H1 (cell line): ENCODE measurements at regions not wholly inside any gene's neighbourhood (a gene's known extent, or its start where the extent isn't known, plus 50 kb on each side); places are given as distances from the start of the nearest gene placed in this dataset.

Experiments used
- CTCF ChIA-PET: fragments of 300-600 bp; sonication (Branson Sonifier 250); formaldehyde crosslinking; loops from one replicate; lab custom pipeline; 2021; ENCODE audit not compliant: partially characterized antibody; lab: Charles Lee
- POLR2A ChIA-PET: fragments of 300-600 bp; sonication (Branson Sonifier 250); formaldehyde crosslinking; loops from one replicate; lab custom pipeline; 2021; ENCODE audit warnings: inconsistent platforms; ENCODE audit not compliant: partially characterized antibody; lab: Charles Lee
- DNase-seq, 2 experiments: peaks; one replicate each; pipeline versions ENCODE4 v3.0.0 to v3.0.0-alpha.2; 2010 to 2022; ENCODE audit warnings: low spot score in 2 of 2, low read depth in 1 of 2, mixed read lengths in 1 of 2
- FAIRE-seq: peaks from 2 replicates; lab custom pipeline; 2011; peaks lifted over from hg19 to GRCh38; lab: Jason Lieb, UNC
- H2AFZ ChIP-seq: 2 replicates; pipeline ENCODE4 v1.8.1; 2012; ENCODE audit warnings: low read length, inconsistent platforms
- H2AK5ac ChIP-seq: 2 replicates; pipeline ENCODE4 v1.6.1; 2013; ENCODE audit warnings: low read depth, low read length
- H2BK120ac ChIP-seq: replicated peaks from 2 replicates; pipeline ENCODE3; 2013; ENCODE audit warnings: low read depth, low read length, inconsistent platforms
- H2BK12ac ChIP-seq: 2 replicates; pipeline ENCODE4 v1.6.1; 2013; ENCODE audit warnings: low read depth, low read length
- H2BK15ac ChIP-seq: 2 replicates; pipeline ENCODE4 v1.6.1; 2013; ENCODE audit warnings: low read length
- H2BK20ac ChIP-seq: 2 replicates; pipeline ENCODE4 v1.6.1; 2013; ENCODE audit warnings: low read length
- H2BK5ac ChIP-seq: 2 replicates; pipeline ENCODE4 v1.6.1; 2013; ENCODE audit warnings: low read depth, low read length
- H3K14ac ChIP-seq: 2 replicates; pipeline ENCODE4 v1.6.1; 2013; ENCODE audit warnings: inconsistent platforms; ENCODE audit not compliant: insufficient read length
- H3K18ac ChIP-seq: 2 replicates; pipeline ENCODE4 v1.6.1; 2013; ENCODE audit warnings: low read length; ENCODE audit errors: extremely low read depth
- H3K23ac ChIP-seq: 2 replicates; pipeline ENCODE4 v1.6.1; 2013; ENCODE audit warnings: inconsistent platforms; ENCODE audit not compliant: insufficient read length
- H3K23me2 ChIP-seq: 2 replicates; pipeline ENCODE4 v1.6.1; 2013; ENCODE audit warnings: low read depth, low read length
- H3K27ac ChIP-seq: 2 replicates; pipeline ENCODE4 v1.6.1; 2011; ENCODE audit warnings: low read depth, low read length, inconsistent platforms
- H3K27me3 ChIP-seq, 4 experiments: replicated peaks in 1 of 4; 1 replicate in 1 of 4; 2 replicates in 3 of 4; pipeline versions ENCODE4 v1.6.1 to v1.8.1; 2011 to 2013; ENCODE audit warnings: low read length in 3 of 4, mild to moderate bottlenecking in 3 of 4, inconsistent platforms in 2 of 4, mixed read lengths in 2 of 4, moderate library complexity in 1 of 4; ENCODE audit not compliant: control insufficient read depth in 3 of 4, insufficient read depth in 3 of 4; ENCODE audit errors: extremely low read depth in 1 of 4
- H3K36me3 ChIP-seq, 4 experiments: 2 replicates each; pipeline versions ENCODE4 v1.6.1 to v1.8.1; 2011 to 2013; ENCODE audit warnings: mild to moderate bottlenecking in 4 of 4, low read length in 3 of 4, moderate library complexity in 2 of 4, control low read depth in 1 of 4, inconsistent platforms in 1 of 4; ENCODE audit not compliant: insufficient read depth in 4 of 4, control insufficient read depth in 2 of 4
- H3K4ac ChIP-seq: replicated peaks from 2 replicates; pipeline ENCODE3; 2013; ENCODE audit warnings: low read length, low read depth, mixed read lengths, inconsistent platforms; ENCODE audit not compliant: insufficient read length
- H3K4me1 ChIP-seq, 4 experiments: replicated peaks in 1 of 4; 1 replicate in 1 of 4; 2 replicates in 3 of 4; pipeline versions ENCODE4 v1.6.1 to v1.8.1; 2011 to 2013; ENCODE audit warnings: low read length in 3 of 4, inconsistent platforms in 2 of 4, mixed read lengths in 1 of 4; ENCODE audit not compliant: insufficient read depth in 4 of 4, control insufficient read depth in 3 of 4
- H3K4me2 ChIP-seq, 2 experiments: 2 replicates each; pipeline versions ENCODE4 v1.6.1 to v1.8.1; 2011 to 2013; ENCODE audit warnings: low read depth in 2 of 2, low read length in 2 of 2, control low read depth in 1 of 2, inconsistent platforms in 1 of 2, mild to moderate bottlenecking in 1 of 2; ENCODE audit not compliant: insufficient read depth in 1 of 2
- H3K4me3 ChIP-seq, 4 experiments: fragments of 200-600, 300-600 bp in 1 of 4; sonication (generic), shearing (Covaris generic), sonication (Bioruptor Twin) in 1 of 4; 2 replicates each; pipeline versions ENCODE4 v1.5.1 to v1.8.1; 2011 to 2016; ENCODE audit warnings: low read length in 4 of 4, low read depth in 3 of 4, control low read depth in 2 of 4, inconsistent platforms in 2 of 4, mild to moderate bottlenecking in 2 of 4, mixed read lengths in 1 of 4, moderate library complexity in 1 of 4; ENCODE audit not compliant: insufficient read depth in 2 of 4; ENCODE audit errors: extremely low read depth in 1 of 4
- H3K56ac ChIP-seq: replicated peaks from 2 replicates; pipeline ENCODE3; 2013; ENCODE audit warnings: low read depth, mild to moderate bottlenecking, mixed read lengths, low read length, inconsistent platforms; ENCODE audit not compliant: insufficient read length
- H3K79me1 ChIP-seq: 2 replicates; pipeline ENCODE4 v1.6.1; 2013; ENCODE audit warnings: low read depth, low read length, control low read depth
- H3K79me2 ChIP-seq, 2 experiments: 2 replicates each; pipeline versions ENCODE4 v1.6.1 to v1.8.1; 2012 to 2013; ENCODE audit warnings: low read length in 2 of 2, mild to moderate bottlenecking in 2 of 2, inconsistent platforms in 1 of 2; ENCODE audit not compliant: insufficient read depth in 2 of 2, control insufficient read depth in 1 of 2
- H3K9ac ChIP-seq, 4 experiments: replicated peaks in 1 of 4; 1 replicate in 1 of 4; 2 replicates in 3 of 4; pipeline versions ENCODE4 v1.6.1 to v1.8.1; 2011 to 2013; ENCODE audit warnings: low read depth in 3 of 4, low read length in 3 of 4, control low read depth in 2 of 4, mild to moderate bottlenecking in 2 of 4, moderate library complexity in 2 of 4, inconsistent platforms in 1 of 4; ENCODE audit errors: extremely low read depth in 1 of 4
- H3K9me3 ChIP-seq, 2 experiments: 2 replicates each; pipeline versions ENCODE4 v1.6.1 to v1.8.1; 2012 to 2013; ENCODE audit warnings: mild to moderate bottlenecking in 2 of 2, moderate library complexity in 2 of 2, control low read depth in 1 of 2, inconsistent platforms in 1 of 2, low read depth in 1 of 2, low read length in 1 of 2, mixed read lengths in 1 of 2; ENCODE audit not compliant: insufficient read depth in 2 of 2
- H4K20me1 ChIP-seq, 2 experiments: replicated peaks in 1 of 2; 2 replicates each; pipeline versions ENCODE3 to v1.8.1; 2011 to 2013; ENCODE audit warnings: inconsistent platforms in 2 of 2, low read length in 2 of 2, mild to moderate bottlenecking in 1 of 2; ENCODE audit not compliant: insufficient read depth in 2 of 2, control insufficient read depth in 1 of 2
- H4K5ac ChIP-seq: 2 replicates; pipeline ENCODE4 v1.6.1; 2013; ENCODE audit warnings: low read length, low read depth, mixed read lengths, inconsistent platforms; ENCODE audit not compliant: insufficient read length
- H4K8ac ChIP-seq: 2 replicates; pipeline ENCODE4 v1.8.0; 2013; ENCODE audit warnings: mild to moderate bottlenecking, moderate library complexity, low read length, inconsistent platforms; ENCODE audit not compliant: insufficient read depth; ENCODE audit errors: extremely low read depth
- H4K91ac ChIP-seq: replicated peaks from 2 replicates; pipeline ENCODE3; 2013; ENCODE audit warnings: low read length, mixed read lengths, inconsistent platforms; ENCODE audit not compliant: insufficient read length
- CEBPB ChIP-seq: IDR thresholded peaks from 2 replicates; pipeline ENCODE4 v1.6.1; 2012; ENCODE audit warnings: low read depth, low read length
- EGR1 ChIP-seq: IDR thresholded peaks from 2 replicates; pipeline ENCODE4 v1.6.1; 2011; ENCODE audit warnings: low read depth, low read length, borderline replicate concordance
- EP300 ChIP-seq, 2 experiments: IDR thresholded peaks; 1 replicate in 1 of 2; 2 replicates in 1 of 2; pipeline ENCODE4 v1.6.1; 2011 to 2012; ENCODE audit warnings: low read depth in 2 of 2, low read length in 2 of 2, mild to moderate bottlenecking in 2 of 2, borderline replicate concordance in 1 of 2, inconsistent platforms in 1 of 2, moderate library complexity in 1 of 2
- HDAC2 ChIP-seq, 2 experiments: fragments of 300-600 bp in 1 of 2; sonication (generic) in 1 of 2; IDR thresholded peaks; 2 replicates each; pipeline ENCODE4 v1.6.1; 2011 to 2012; ENCODE audit warnings: low read depth in 2 of 2, low read length in 2 of 2, mild to moderate bottlenecking in 2 of 2, moderate library complexity in 2 of 2, borderline replicate concordance in 1 of 2, inconsistent platforms in 1 of 2
- JUND ChIP-seq: IDR thresholded peaks from 2 replicates; pipeline ENCODE4 v1.6.1; 2011; ENCODE audit warnings: mild to moderate bottlenecking, improper control_type of control experiment, low read length
- KDM4A ChIP-seq: IDR thresholded peaks from one replicate; pipeline ENCODE4 v1.7.1; 2012; ENCODE audit warnings: low read depth, mild to moderate bottlenecking, moderate library complexity, low read length, inconsistent platforms; ENCODE audit not compliant: severe bottlenecking
- NRF1 ChIP-seq: IDR thresholded peaks from 2 replicates; pipeline ENCODE4 v1.6.1; 2011; ENCODE audit warnings: mild to moderate bottlenecking, low read depth, low read length, improper control_type of control experiment
- POLR2A ChIP-seq, 2 experiments: IDR thresholded peaks; 1 replicate in 1 of 2; 2 replicates in 1 of 2; pipeline ENCODE4 v1.6.1; 2011; ENCODE audit warnings: low read depth in 2 of 2, low read length in 2 of 2, mild to moderate bottlenecking in 2 of 2; ENCODE audit errors: control extremely low read depth in 1 of 2
- POLR2AphosphoS5 ChIP-seq: IDR thresholded peaks from 2 replicates; pipeline ENCODE4 v1.6.1; 2011; ENCODE audit warnings: low read depth, low read length
- POU5F1 ChIP-seq: IDR thresholded peaks from 2 replicates; pipeline ENCODE4 v1.6.1; 2011; ENCODE audit warnings: low read depth, mild to moderate bottlenecking, low read length, moderate library complexity
- RXRA ChIP-seq: IDR thresholded peaks from 2 replicates; pipeline ENCODE4 v1.6.1; 2011; ENCODE audit warnings: low read depth, mild to moderate bottlenecking, low read length, moderate library complexity; ENCODE audit not compliant: insufficient read depth
- SP2 ChIP-seq: IDR thresholded peaks from 2 replicates; pipeline ENCODE4 v1.6.1; 2012; ENCODE audit warnings: mild to moderate bottlenecking, low read length, inconsistent platforms
- TBP ChIP-seq: IDR thresholded peaks from 2 replicates; pipeline ENCODE4 v1.6.1; 2011; ENCODE audit warnings: low read depth, low read length, improper control_type of control experiment
- TF ChIP-seq, protein P1 (sequence below): IDR thresholded peaks from 2 replicates; pipeline ENCODE4 v1.6.1; 2012; ENCODE audit warnings: inconsistent platforms

DNA sequence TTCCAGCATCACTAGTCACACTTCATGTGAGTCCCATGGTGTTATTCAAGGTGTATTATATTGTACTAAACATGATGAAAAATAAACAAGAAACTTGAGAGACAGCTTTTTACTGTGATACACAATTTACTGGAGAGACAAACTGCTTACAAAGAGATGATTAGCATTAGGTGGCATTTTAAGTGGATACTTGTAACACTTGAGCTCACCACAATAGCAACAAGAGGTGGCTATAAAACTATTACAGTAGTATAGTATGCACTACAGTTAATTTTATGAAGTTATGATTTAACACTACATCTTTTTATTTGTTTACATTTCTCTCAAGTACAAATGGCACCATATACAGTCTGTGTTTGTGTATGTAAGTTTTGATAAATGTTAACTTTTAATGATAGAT, 246.6 kb downstream of the PARM1 start:
- H4K5ac ChIP-seq, result no peak overlapping the region
- TF ChIP-seq, protein P1, sequence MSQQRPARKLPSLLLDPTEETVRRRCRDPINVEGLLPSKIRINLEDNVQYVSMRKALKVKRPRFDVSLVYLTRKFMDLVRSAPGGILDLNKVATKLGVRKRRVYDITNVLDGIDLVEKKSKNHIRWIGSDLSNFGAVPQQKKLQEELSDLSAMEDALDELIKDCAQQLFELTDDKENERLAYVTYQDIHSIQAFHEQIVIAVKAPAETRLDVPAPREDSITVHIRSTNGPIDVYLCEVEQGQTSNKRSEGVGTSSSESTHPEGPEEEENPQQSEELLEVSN, result no peak
- no peak for TF ChIP-seq SP2
- TF ChIP-seq HDAC2 (IDR thresholded peaks at IDR 0.05; ENCODE audit: borderline replicate concordance in 1 of 2, low read depth in 2 of 2, low read length in 2 of 2), result no peak
- no peak for TF ChIP-seq POLR2A (IDR thresholded peaks at IDR 0.05; ENCODE audit: control extremely low read depth in 1 of 2, low read depth in 2 of 2, low read length in 2 of 2)
- no peak for TF ChIP-seq NRF1
- TF ChIP-seq RXRA, result no peak
- no peak for TF ChIP-seq TBP
- TF ChIP-seq EGR1, result no peak
- no peak for TF ChIP-seq KDM4A
- no peak for TF ChIP-seq POLR2AphosphoS5
- no peak for TF ChIP-seq CEBPB
- TF ChIP-seq POU5F1, result no peak
- no peak for TF ChIP-seq JUND
- TF ChIP-seq EP300 (IDR thresholded peaks at IDR 0.05; ENCODE audit: borderline replicate concordance in 1 of 2, low read depth in 2 of 2, low read length in 2 of 2), result no peak

More for the DNA sequence above, 246.6 kb downstream of the PARM1 start:
- H4K91ac ChIP-seq, result no peak overlapping the region
- H3K4ac ChIP-seq, result no peak overlapping the region
- H3K18ac ChIP-seq, result no peak overlapping the region
- no peak overlapping the region for H2BK20ac ChIP-seq
- POLR2A ChIA-PET, result no interaction called here
- DNase-seq (no peak), FAIRE-seq (no peak)
- no peak overlapping the region for H2BK15ac ChIP-seq
- no peak overlapping the region for H2AFZ ChIP-seq
- H3K23me2 ChIP-seq, result no peaks in the 10 kb centered on the region
- H2BK12ac ChIP-seq, result no peak overlapping the region
- no peak overlapping the region for H3K4me3 ChIP-seq
- no peaks in the 10 kb centered on the region for H3K4me1 ChIP-seq
- H3K36me3 ChIP-seq, result no peaks in the 10 kb centered on the region
- H3K23ac ChIP-seq, result no peak overlapping the region
- no peaks in the 10 kb centered on the region for H3K79me2 ChIP-seq
- H3K14ac ChIP-seq, result no peak overlapping the region
- CTCF ChIA-PET, result no interaction called here
- H3K4me2 ChIP-seq, result no peak overlapping the region
- H3K27me3 ChIP-seq, result no peaks in the 10 kb centered on the region
- no peak overlapping the region for H3K27ac ChIP-seq
- H2BK120ac ChIP-seq, result no peak overlapping the region
- H3K79me1 ChIP-seq, result no peaks in the 10 kb centered on the region
- H3K56ac ChIP-seq, result no peak overlapping the region
- no peak overlapping the region for H3K9ac ChIP-seq
- H3K9me3 ChIP-seq, result no peaks in the 10 kb centered on the region
- no peak overlapping the region for H4K8ac ChIP-seq
- no peaks in the 10 kb centered on the region for H4K20me1 ChIP-seq
- H2BK5ac ChIP-seq, result no peak overlapping the region
- H2AK5ac ChIP-seq, result no peak overlapping the region
